ENCODE measurements at regions not wholly inside any gene's neighbourhood (a gene's known extent, or its start where the extent isn't known, plus 50 kb on each side); places are given as distances from the start of the nearest gene placed in this dataset.

GRCh38 chr15:45910671-45911070 lies 275.8 kb downstream of the SQOR start:
- intact Hi-C loops (cut with DNase I): no loop called here
- ATAC-seq (no peak), DNase-seq (ENCODE audit: missing footprints) (no peak)

- intact Hi-C loops (cut with DNase I): no loop called here
- ATAC-seq: no peak
Measured at GRCh38 chr15:45913451-45913850, 278.6 kb downstream of the SQOR start.

GRCh38 chr15:45914425-45914824 lies 279.6 kb downstream of the SQOR start:
- intact Hi-C loops (cut with DNase I): no loop called here
- DNase-seq (ENCODE audit: missing footprints): no peak

More at GRCh38 chr15:45913451-45913850, 278.6 kb downstream of the SQOR start:
- no peak for DNase-seq (ENCODE audit: missing footprints)

DNA sequence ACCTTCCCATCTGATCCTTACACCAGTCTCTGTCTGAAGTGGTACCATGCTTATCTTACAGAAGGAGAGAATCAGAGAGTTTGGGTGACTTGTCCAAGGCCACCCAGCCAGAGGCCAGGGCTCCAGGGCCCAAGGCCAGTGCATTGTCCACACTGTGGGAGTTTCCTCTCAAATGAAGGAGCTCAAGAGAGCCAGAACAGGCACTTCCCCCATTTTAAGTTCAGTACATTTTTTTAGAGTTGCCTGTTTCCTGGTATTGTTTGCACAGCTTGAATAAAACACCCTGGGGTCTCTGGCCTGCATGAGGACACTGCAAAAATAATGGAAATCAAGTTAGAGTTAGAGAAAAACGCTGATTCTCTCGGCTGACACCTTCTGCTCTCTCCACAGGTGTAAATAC lies 284.0 kb downstream of the SQOR start:
- no peak for ATAC-seq
- DNase-seq (ENCODE audit: missing footprints): no peak
- intact Hi-C loops (cut with DNase I): loop anchor here (5.0 kb wide), 1 partner anchor 158 kb away; no protein-coding TSS in a partner anchor

More at GRCh38 chr15:45914425-45914824, 279.6 kb downstream of the SQOR start:
- ATAC-seq: no peak

DNA sequence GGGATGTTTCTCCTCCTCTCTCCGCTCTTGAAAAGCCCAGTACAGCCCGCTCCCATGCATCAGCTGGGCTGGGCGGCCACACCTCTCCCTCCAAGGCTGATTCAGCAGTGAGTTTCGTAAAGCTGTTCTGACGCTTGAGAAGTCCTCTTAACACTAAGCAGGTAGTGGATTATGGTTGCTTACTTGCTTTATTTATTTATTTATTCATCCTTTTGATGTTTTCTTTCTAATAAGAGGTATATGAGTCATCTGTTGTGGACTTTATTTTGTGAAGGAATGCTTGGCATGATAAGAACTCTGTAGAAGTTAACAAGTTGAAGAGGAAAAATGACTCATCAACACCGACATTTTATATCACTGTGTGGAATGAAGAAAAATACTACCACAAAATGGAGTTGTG lies 285.0 kb downstream of the SQOR start:
- ATAC-seq (no peak), DNase-seq (ENCODE audit: missing footprints) (no peak)
- intact Hi-C loops (cut with DNase I): loop anchor here (5.0 kb wide), 1 partner anchor 157 kb away; no protein-coding TSS in a partner anchor

DNA sequence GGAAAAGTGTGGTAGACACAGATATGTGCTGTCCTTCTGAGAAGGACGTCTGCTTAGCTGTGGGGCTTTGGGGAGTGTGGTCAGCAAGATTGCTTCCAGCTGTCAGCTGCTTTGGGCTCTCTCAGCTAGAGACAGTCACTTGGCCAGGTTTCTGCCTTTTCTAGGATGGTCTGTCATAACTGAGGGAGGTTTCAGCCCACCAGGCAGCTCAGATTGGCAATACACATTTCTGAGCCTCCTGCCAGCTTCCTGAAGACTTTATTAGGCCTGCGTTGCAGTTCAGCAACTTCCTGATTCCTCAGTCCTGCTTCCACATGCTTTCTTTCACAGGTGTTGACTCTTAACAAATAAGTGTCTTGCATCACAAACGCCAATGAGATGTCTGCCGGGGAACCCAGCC lies 286.5 kb downstream of the SQOR start:
- intact Hi-C loops (cut with DNase I): no loop called here
- no peak for DNase-seq (ENCODE audit: missing footprints)
- peak; percentile 56 for ATAC-seq

DNA sequence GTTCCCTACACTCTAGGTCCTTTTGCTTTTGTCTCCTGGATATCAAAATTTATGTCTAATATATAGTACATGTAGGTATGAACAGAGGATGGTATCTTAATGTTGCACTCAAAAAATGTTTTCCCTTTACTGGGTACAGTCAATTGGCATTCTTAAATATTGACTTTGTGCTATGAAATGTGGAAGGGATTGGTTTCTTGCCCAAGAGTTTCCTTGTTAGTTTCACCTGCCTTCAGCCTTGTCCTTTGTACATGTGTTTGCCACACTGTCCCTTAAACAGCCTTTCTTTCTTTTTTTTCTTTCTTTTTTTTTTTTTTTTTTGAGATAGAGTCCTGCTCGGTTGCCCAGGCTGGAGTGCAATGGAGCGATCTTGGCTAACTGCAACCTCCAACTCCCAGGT lies 287.1 kb downstream of the SQOR start:
- no peak for DNase-seq (ENCODE audit: missing footprints)
- intact Hi-C loops (cut with DNase I): no loop called here
- no peak for ATAC-seq

DNA sequence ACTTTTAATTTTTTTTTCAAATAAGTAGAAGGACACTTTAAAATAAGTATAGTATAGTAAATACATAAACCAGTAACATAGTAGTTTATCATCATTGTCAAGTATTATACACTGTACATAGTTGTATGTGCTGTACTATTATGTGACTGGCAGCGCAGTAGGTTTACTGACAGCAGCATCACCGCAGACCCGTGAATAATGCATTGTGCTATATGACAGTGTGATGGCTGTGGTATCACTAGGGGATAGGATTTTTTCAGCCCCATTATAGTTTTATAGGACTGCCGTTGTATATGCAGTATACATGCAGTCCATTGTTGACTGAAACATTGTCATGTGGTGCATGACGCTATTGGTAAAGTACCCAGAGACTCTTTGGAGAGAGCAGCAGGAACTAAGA lies 306.5 kb downstream of the SQOR start:
- ATAC-seq: no peak
- intact Hi-C loops (cut with DNase I): no loop called here
- DNase-seq (ENCODE audit: missing footprints): no peak

GRCh38 chr15:45943240-45943639 lies 308.4 kb downstream of the SQOR start:
- ATAC-seq: no peak
- intact Hi-C loops (cut with DNase I): no loop called here
- DNase-seq (ENCODE audit: missing footprints): no peak

- intact Hi-C loops (cut with DNase I): no loop called here
- ATAC-seq: no peak
- no peak for DNase-seq (ENCODE audit: missing footprints)
Measured at GRCh38 chr15:45946111-45946510, 311.3 kb downstream of the SQOR start.

DNA sequence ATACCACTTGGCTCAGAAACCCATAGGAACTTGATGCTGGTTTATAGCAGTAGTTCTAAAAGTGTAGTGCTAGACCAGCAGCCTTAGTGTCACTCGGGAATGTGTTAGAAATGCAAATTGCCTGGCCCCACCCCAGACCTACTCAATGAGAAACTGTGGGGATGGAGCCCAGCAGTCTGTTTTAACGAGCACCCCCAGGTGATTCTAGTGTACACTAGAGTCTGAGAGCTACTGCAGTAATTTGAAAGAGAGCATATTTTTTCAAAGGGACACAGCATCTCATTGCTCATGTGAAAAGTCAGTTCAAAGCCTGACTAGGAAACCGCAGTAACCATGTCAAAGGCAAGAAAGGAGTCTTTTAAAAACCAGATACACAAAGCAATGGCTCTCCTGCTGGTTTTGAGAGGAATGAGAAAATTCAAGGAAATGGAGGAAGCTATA lies 313.4 kb downstream of the SQOR start:
- intact Hi-C loops (cut with DNase I): no loop called here
- no peak for ATAC-seq
- no peak for DNase-seq (ENCODE audit: missing footprints)

DNA sequence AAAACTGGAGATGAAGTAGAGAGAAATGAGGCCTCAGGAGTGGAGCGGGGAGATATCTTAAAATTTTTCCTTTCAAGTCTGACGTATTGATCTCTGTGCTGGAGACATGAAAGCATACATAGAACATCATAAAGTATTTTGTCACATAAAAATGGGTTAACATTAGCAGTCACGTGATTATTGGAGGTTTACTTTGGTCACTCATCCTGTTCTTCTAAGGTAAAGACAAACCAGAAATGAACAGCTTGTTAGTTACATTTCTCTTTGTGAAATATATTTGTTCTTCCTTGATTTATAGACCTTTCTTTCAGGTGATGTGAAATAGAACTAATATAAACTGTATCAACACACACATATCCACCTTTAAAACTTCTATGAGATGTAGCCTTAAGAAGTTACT lies 324.1 kb downstream of the SQOR start:
- intact Hi-C loops (cut with DNase I): no loop called here
- ATAC-seq: no peak
- DNase-seq (ENCODE audit: missing footprints): no peak

GRCh38 chr15:45962733-45963132 lies 327.9 kb downstream of the SQOR start:
- no peak for ATAC-seq

DNA sequence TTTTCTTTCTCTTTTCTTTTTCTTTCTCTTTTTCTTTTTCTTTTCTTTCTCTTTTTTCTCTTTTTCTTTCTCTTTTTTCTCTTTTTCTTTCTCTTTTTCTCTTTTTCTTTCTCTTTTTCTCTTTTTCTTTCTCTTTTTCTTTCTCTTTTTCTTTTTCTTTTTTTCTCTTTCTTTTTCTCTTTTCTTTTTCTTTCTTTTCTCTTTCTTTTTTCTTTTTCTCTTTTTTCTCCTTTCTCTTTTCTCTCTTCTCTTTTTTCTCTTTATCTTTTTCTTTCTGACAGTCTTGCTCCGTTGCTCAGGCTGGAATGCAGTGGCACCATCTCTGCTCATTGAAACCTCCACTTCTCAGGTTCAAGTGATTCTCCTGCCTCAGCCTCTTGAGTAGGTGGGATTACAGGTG lies 335.7 kb downstream of the SQOR start:
- DNase-seq (ENCODE audit: missing footprints) (no peak), ATAC-seq (no peak)
- intact Hi-C loops (cut with DNase I): no loop called here

More at GRCh38 chr15:45962733-45963132, 327.9 kb downstream of the SQOR start:
- intact Hi-C loops (cut with DNase I): no loop called here
- DNase-seq (ENCODE audit: missing footprints): no peak

GRCh38 chr15:45980366-45980765 lies 345.5 kb downstream of the SQOR start:
- intact Hi-C loops (cut with DNase I): no loop called here

GRCh38 chr15:45981625-45982024 lies 346.8 kb downstream of the SQOR start:
- intact Hi-C loops (cut with DNase I): no loop called here
- ATAC-seq (no peak), DNase-seq (ENCODE audit: missing footprints) (no peak)

More at GRCh38 chr15:45980366-45980765, 345.5 kb downstream of the SQOR start:
- ATAC-seq (no peak), DNase-seq (ENCODE audit: missing footprints) (no peak)

- intact Hi-C loops (cut with DNase I): no loop called here
- DNase-seq (ENCODE audit: missing footprints) (no peak), ATAC-seq (no peak)
Measured at GRCh38 chr15:45991863-45992262, 357.0 kb downstream of the SQOR start.

DNA sequence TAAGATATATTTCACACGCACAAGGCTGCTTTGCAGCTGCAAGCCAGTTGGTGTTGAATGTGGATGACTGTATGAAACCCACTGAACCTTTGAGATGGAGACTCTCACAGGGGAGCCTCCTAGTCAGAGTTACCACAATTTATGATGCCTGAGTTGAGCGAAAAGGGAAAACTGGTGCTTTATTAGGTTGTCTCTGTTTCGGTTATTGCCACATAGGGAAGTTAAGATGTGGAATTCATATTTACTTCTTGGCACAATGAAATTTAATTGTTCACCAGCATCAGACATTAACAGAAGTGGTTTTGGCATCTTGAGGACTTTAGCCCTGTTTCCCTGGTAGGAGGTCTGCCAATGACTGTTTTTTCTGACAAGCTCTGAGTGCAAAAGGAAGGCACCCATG lies 358.2 kb downstream of the SQOR start:
- no peak for ATAC-seq
- intact Hi-C loops (cut with DNase I): no loop called here

GRCh38 chr15:45993508-45993907 lies 358.7 kb downstream of the SQOR start:
- DNase-seq (ENCODE audit: missing footprints): no peak
- intact Hi-C loops (cut with DNase I): no loop called here
- ATAC-seq: no peak

More for the DNA sequence above, 358.2 kb downstream of the SQOR start:
- DNase-seq (ENCODE audit: missing footprints): no peak

- intact Hi-C loops (cut with DNase I): no loop called here
- ATAC-seq (no peak), DNase-seq (ENCODE audit: missing footprints) (no peak)
Measured at GRCh38 chr15:45995800-45996199, 361.0 kb downstream of the SQOR start.

GRCh38 chr15:46014532-46014931 lies 379.7 kb downstream of the SQOR start:
- DNase-seq (ENCODE audit: missing footprints) (no peak), ATAC-seq (no peak)
- intact Hi-C loops (cut with DNase I): no loop called here
